GM21367 (cell line): ENCODE measurements at regions not wholly inside any gene's neighbourhood (a gene's known extent, or its start where the extent isn't known, plus 50 kb on each side); places are given as distances from the start of the nearest gene placed in this dataset.
"Not testable (repeated sequence)": the region's sequence is repeated elsewhere in the genome, so short reads cannot be mapped to it uniquely, and the experiment has no call there.

Experiments used
- ATAC-seq: cut with Tn5 transposase; IDR thresholded peaks from one replicate; pipeline ENCODE4 v1.9.1; 2021; ENCODE audit not compliant: unreplicated experiment

GRCh38 chrX:109184506-109185139, 297.3 kb downstream of the GUCY2F start:
- ATAC-seq: peak; percentile 52

- no peak for ATAC-seq
Observed at GRCh38 chrX:109172091-109172602, 309.7 kb downstream of the GUCY2F start.

- no peak for ATAC-seq
Observed at GRCh38 chrX:109155161-109155560, 326.7 kb downstream of the GUCY2F start.

GRCh38 chrX:109144173-109144572, 337.7 kb downstream of the GUCY2F start:
- not testable (repeated sequence) for ATAC-seq

GRCh38 chrX:109140463-109140862, 341.4 kb downstream of the GUCY2F start:
- ATAC-seq: no peak

GRCh38 chrX:109134777-109135176, 347.1 kb downstream of the GUCY2F start:
- ATAC-seq: no peak

GRCh38 chrX:109125304-109125703, 356.6 kb downstream of the GUCY2F start:
- no peak for ATAC-seq

- ATAC-seq: no peak
Observed at GRCh38 chrX:109089359-109089758, 353.0 kb upstream of the IRS4 start.

GRCh38 chrX:109077788-109078187, 341.4 kb upstream of the IRS4 start:
- no peak for ATAC-seq

- not testable (repeated sequence) for ATAC-seq
Observed at GRCh38 chrX:109054181-109054581, 317.8 kb upstream of the IRS4 start.

- no peak for ATAC-seq
Observed at GRCh38 chrX:109049903-109050302, 313.5 kb upstream of the IRS4 start.

GRCh38 chrX:109049416-109049815, 313.1 kb upstream of the IRS4 start:
- no peak for ATAC-seq

GRCh38 chrX:109040057-109040456, 303.7 kb upstream of the IRS4 start:
- ATAC-seq: no peak

GRCh38 chrX:109036624-109037023, 300.3 kb upstream of the IRS4 start:
- ATAC-seq: no peak

GRCh38 chrX:108993909-108994308, 257.5 kb upstream of the IRS4 start:
- ATAC-seq: no peak

GRCh38 chrX:108972899-108973298, 236.5 kb upstream of the IRS4 start:
- not testable (repeated sequence) for ATAC-seq

GRCh38 chrX:108947205-108947604, 210.8 kb upstream of the IRS4 start:
- no peak for ATAC-seq

GRCh38 chrX:108946531-108946930, 210.2 kb upstream of the IRS4 start:
- ATAC-seq: no peak

GRCh38 chrX:108945883-108946523, 209.6 kb upstream of the IRS4 start:
- ATAC-seq: no peak

GRCh38 chrX:108914791-108915190, 178.4 kb upstream of the IRS4 start:
- ATAC-seq: no peak

- ATAC-seq: not testable (repeated sequence)
Observed at GRCh38 chrX:108903831-108904230, 167.5 kb upstream of the IRS4 start.

- no peak for ATAC-seq
Observed at GRCh38 chrX:108900333-108900732, 164.0 kb upstream of the IRS4 start.

- ATAC-seq: not testable (repeated sequence)
Observed at GRCh38 chrX:108896349-108896748, 160.0 kb upstream of the IRS4 start.
